SK-N-SH treated with all-trans-retinoic acid at 6 μM for 48 hours (cell line): ENCODE measurements at regions not wholly inside any gene's neighbourhood (a gene's known extent, or its start where the extent isn't known, plus 50 kb on each side); places are given as distances from the start of the nearest gene placed in this dataset.
A peak's percentile ranks its signal among the peaks of the same experiment; 100 is the strongest.

ENCODE experiments used
- ATAC-seq: fragments of 200-7000 bp; cut with Tn5 transposase; 3 replicates; pipeline ENCODE4 v1.9.1; 2020; ENCODE audit warnings: mild to moderate bottlenecking, moderate library complexity
- ESRRG ChIP-seq: fragments of 250-450 bp; sonication (Bioruptor Pico); IDR thresholded peaks from 2 replicates; pipeline ENCODE4 v1.6.1; 2021; ENCODE audit warnings: mild to moderate bottlenecking
- GLIS3 ChIP-seq: fragments of 250-450 bp; sonication (Bioruptor Pico); IDR thresholded peaks from 2 replicates; pipeline ENCODE4 v1.5.0; 2020; ENCODE audit warnings: mild to moderate bottlenecking, moderate library complexity
- ISL1 ChIP-seq: fragments of 250-450 bp; sonication (Bioruptor Pico); IDR thresholded peaks from 2 replicates; pipeline ENCODE4 v2.1.2; 2022; ENCODE audit warnings: mild to moderate bottlenecking, moderate library complexity
- RARB ChIP-seq: fragments of 250-450 bp; sonication (Bioruptor Pico); IDR thresholded peaks from 2 replicates; pipeline ENCODE4 v1.8.0; 2021; ENCODE audit warnings: mild to moderate bottlenecking, moderate library complexity
- SNAI2 ChIP-seq: fragments of 250-450 bp; sonication (Bioruptor Pico); IDR thresholded peaks from 2 replicates; pipeline ENCODE4 v1.5.0; 2020; ENCODE audit warnings: mild to moderate bottlenecking, moderate library complexity
- TCF4 ChIP-seq: fragments of 250-450 bp; sonication (Bioruptor Pico); IDR thresholded peaks from 2 replicates; pipeline ENCODE4 v1.8.0; 2021; ENCODE audit warnings: mild to moderate bottlenecking, moderate library complexity, borderline replicate concordance
- TOX ChIP-seq: fragments of 250-450 bp; sonication (Bioruptor Pico); IDR thresholded peaks from 2 replicates; pipeline ENCODE4 v1.8.0; 2021; ENCODE audit warnings: mild to moderate bottlenecking, moderate library complexity, borderline replicate concordance
- ZC3H10 ChIP-seq: fragments of 250-450 bp; sonication (Bioruptor Pico); IDR thresholded peaks from 2 replicates; pipeline ENCODE4 v1.5.1; 2021; ENCODE audit warnings: mild to moderate bottlenecking, moderate library complexity
- ZFP3 ChIP-seq: fragments of 250-450 bp; sonication (Bioruptor Pico); IDR thresholded peaks from 2 replicates; pipeline ENCODE4 v1.5.0; 2020; ENCODE audit warnings: mild to moderate bottlenecking, moderate library complexity
- ZFP30 ChIP-seq: fragments of 450-650 bp; formaldehyde crosslinking; IDR thresholded peaks from 2 replicates; pipeline ENCODE4 v1.5.0; 2022; ENCODE audit warnings: mild to moderate bottlenecking, moderate library complexity
- ZNF565 ChIP-seq: fragments of 450-650 bp; formaldehyde crosslinking; conservative IDR thresholded peaks from 2 replicates; pipeline ENCODE4 v1.5.0; 2020; ENCODE audit warnings: low read depth, mild to moderate bottlenecking, moderate library complexity
- TF ChIP-seq, protein P1 (sequence below): fragments of 250-450 bp; sonication (Bioruptor Pico); IDR thresholded peaks from 2 replicates; pipeline ENCODE4 v1.5.0; 2020; ENCODE audit warnings: mild to moderate bottlenecking, moderate library complexity
- TF ChIP-seq, protein P2 (sequence below): fragments of 250-450 bp; sonication (Bioruptor Pico); IDR thresholded peaks from 2 replicates; pipeline ENCODE4 v1.8.0; 2021; ENCODE audit warnings: low read depth, mild to moderate bottlenecking, moderate library complexity, borderline replicate concordance

DNA sequence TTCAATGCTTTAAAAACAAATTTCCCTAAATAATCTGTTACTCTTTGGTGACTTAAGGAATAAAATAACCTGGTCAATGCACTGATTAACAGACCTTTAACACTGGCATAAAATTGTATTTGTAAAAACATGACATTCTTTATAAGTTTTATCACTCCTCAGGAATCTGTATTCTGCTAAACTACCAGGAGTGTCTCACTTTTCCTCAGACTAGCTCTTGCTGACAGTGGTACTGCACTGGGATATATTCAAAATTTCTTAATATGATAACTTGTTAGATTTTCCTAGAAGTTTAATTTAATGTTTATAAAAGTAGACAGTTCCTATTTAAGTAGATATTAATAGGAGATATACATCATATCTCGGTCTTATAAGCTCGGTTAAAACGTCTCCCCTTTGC is 363.4 kb upstream of the ARHGEF26 start:
- TF ChIP-seq ZFP30 (CRISPR knock-in tag): no peak
- no peak for TF ChIP-seq ISL1
- TF ChIP-seq SNAI2: no peak
- no peak for TF ChIP-seq ESRRG (CRISPR knock-in tag)
- ATAC-seq: peak; percentile 63

DNA sequence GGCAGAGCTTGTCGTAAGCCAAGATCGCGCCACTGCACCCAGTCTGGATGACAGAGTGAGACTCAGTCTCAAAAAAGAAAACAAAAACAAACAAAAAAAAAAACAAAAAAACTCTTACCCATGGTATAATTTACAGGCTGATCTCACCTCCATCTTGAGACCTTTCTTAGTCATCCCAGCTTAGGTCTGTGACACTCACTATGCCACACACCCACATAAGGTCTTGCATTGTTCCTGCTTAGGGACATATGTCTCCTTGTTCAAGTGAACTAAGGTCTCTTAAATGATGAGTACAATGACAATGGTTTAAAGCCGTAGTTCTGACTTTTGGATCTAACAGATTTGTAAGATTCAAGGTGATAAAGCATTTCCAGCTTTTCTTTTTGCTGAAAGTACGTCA is 360.2 kb upstream of the ARHGEF26 start:
- ATAC-seq: no peak
- TF ChIP-seq, protein P1, sequence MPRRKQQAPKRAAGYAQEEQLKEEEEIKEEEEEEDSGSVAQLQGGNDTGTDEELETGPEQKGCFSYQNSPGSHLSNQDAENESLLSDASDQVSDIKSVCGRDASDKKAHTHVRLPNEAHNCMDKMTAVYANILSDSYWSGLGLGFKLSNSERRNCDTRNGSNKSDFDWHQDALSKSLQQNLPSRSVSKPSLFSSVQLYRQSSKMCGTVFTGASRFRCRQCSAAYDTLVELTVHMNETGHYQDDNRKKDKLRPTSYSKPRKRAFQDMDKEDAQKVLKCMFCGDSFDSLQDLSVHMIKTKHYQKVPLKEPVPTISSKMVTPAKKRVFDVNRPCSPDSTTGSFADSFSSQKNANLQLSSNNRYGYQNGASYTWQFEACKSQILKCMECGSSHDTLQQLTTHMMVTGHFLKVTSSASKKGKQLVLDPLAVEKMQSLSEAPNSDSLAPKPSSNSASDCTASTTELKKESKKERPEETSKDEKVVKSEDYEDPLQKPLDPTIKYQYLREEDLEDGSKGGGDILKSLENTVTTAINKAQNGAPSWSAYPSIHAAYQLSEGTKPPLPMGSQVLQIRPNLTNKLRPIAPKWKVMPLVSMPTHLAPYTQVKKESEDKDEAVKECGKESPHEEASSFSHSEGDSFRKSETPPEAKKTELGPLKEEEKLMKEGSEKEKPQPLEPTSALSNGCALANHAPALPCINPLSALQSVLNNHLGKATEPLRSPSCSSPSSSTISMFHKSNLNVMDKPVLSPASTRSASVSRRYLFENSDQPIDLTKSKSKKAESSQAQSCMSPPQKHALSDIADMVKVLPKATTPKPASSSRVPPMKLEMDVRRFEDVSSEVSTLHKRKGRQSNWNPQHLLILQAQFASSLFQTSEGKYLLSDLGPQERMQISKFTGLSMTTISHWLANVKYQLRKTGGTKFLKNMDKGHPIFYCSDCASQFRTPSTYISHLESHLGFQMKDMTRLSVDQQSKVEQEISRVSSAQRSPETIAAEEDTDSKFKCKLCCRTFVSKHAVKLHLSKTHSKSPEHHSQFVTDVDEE: no peak
- no peak for TF ChIP-seq SNAI2
- no peak for TF ChIP-seq ESRRG (CRISPR knock-in tag)
- no peak for TF ChIP-seq TOX (CRISPR knock-in tag)
- no peak for TF ChIP-seq ZNF565 (CRISPR knock-in tag)

DNA sequence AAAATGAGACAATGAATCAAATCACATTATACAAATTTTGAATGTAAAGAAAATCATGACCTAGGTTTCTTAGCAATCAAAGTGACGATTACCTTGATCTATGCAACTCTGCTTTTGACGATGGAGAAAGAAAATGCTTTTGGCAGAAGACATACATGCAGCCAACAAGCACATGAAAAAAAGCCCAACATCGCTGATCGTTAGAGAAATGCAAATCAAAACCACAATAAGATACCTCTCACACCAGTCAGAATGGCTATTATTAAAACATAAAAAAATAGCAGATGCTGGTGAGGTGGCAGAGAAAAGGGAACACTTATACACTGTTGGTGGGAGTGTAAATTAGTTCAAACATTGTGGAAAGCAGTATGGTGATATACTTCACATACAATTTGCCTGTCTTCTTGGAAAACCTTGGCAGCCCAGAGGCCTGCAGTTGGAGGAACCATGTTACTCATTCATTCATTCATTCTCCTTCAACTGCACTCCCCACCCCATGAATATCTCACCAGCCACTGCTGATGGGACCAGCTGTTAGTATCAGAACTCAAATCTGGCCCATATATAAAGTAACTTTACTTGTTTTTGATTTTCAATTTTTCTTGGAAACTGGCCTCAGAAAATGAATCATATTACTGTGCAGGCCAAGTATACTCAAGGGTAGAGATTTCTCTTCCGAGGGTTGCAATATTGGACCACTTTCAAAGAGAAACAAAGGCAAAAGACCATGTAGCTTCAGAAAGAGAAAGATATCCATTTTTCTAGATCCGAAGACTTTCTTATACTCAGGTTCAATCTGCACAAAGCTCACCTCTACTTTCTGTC is 358.6 kb upstream of the ARHGEF26 start:
- no peak for TF ChIP-seq GLIS3
- no peak for TF ChIP-seq TOX (CRISPR knock-in tag)
- TF ChIP-seq, protein P2, sequence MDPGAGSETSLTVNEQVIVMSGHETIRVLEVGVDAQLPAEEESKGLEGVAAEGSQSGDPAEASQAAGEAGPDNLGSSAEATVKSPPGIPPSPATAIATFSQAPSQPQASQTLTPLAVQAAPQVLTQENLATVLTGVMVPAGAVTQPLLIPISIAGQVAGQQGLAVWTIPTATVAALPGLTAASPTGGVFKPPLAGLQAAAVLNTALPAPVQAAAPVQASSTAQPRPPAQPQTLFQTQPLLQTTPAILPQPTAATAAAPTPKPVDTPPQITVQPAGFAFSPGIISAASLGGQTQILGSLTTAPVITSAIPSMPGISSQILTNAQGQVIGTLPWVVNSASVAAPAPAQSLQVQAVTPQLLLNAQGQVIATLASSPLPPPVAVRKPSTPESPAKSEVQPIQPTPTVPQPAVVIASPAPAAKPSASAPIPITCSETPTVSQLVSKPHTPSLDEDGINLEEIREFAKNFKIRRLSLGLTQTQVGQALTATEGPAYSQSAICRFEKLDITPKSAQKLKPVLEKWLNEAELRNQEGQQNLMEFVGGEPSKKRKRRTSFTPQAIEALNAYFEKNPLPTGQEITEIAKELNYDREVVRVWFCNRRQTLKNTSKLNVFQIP (CRISPR knock-in tag): no peak
- no peak for TF ChIP-seq TCF4 (CRISPR knock-in tag)
- TF ChIP-seq RARB: no peak
- TF ChIP-seq, protein P1: no peak
- TF ChIP-seq ZNF565 (CRISPR knock-in tag): no peak
- no peak for ATAC-seq

DNA sequence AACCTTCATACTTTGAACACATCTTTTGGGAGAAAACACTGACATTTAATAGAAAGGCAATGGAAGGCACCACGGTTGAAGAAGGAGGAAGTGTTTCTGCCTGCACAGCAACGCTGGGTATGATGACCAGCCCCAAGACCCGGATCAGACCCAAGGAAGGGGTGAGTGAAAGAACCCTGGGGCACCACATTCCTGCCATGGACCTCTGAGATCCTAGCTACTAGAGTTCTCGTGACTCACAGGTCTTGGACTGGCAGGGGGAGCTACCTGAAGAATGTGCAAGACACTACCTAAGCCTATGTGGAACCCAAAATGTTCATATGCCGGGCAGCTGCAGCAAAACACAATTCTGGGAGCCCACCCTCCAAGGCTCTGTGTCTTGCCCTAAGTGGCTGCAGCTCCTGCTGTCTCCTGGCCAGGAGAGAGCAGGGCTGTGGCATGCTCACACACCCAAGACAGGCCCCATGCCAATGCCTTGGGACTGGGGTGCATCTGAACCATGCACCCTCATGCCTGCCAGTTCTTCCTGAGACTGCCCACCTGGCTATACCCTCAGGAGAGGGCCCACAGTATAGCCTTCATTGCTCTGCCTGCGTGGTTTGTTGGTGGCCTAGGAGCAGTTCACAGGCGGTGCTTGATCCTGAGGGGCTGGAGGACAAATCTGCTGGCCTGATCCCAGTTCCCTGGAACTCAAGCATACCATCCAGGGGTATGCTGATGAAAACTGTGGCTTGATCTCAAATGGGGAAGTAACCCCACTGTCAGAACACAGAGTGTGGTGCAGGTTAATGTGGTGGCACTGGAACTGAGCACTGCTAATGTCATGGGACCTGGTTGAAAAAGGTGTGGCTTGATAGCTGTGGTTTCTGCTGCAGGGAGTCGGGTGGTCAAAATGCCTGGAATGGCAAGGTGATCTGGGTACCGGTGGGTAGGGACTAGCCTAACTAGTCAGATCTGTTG is 353.3 kb upstream of the ARHGEF26 start:
- TF ChIP-seq, protein P1: no peak
- TF ChIP-seq ISL1 (no peak), ZC3H10 (no peak), ZFP3 (no peak)
- ATAC-seq: no peak
